PFSK-1 (cell line): ENCODE measurements at regions not wholly inside any gene's neighbourhood (a gene's known extent, or its start where the extent isn't known, plus 50 kb on each side); places are given as distances from the start of the nearest gene placed in this dataset.

Source experiments
- POLR2AphosphoS5 ChIP-seq: IDR thresholded peaks from 2 replicates; pipeline ENCODE4 v1.6.1; 2012; ENCODE audit warnings: low read depth, mild to moderate bottlenecking, control low read depth, low read length, moderate library complexity
- REST ChIP-seq, 2 experiments: IDR thresholded peaks; 2 replicates each; pipeline versions ENCODE4 v1.6.1 to v1.8.0; 2011 to 2012; ENCODE audit warnings: low read depth in 2 of 2, low read length in 2 of 2, control low read depth in 1 of 2, inconsistent platforms in 1 of 2, mild to moderate bottlenecking in 1 of 2, moderate library complexity in 1 of 2; ENCODE audit not compliant: insufficient read depth in 1 of 2
- SIN3A ChIP-seq: IDR thresholded peaks from 2 replicates; pipeline ENCODE4 v1.6.1; 2012; ENCODE audit warnings: mild to moderate bottlenecking, low read length, moderate library complexity, borderline replicate concordance; ENCODE audit not compliant: insufficient read depth

DNA sequence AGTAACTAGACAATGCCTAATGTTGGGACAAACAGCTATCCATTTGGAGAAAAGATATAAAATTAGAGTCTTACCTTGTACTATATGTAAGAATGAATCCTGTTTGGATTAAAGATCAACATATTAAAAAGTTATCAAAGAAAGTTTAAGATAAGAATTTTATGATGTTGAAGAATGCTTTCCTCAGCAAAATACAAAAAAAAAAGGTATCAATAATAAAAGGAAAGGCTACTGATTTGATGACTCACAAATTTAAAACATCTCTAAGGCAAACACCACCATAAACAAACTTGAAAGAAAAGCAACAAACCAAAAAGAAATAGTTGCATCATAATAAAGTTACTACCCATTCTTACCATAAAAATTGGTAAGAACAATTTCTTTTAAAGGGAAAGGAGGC is 92.7 kb downstream of the C1D start:
- no peak for TF ChIP-seq REST (IDR thresholded peaks at IDR 0.05; ENCODE audit: insufficient read depth in 1 of 2, low read depth in 2 of 2, low read length in 2 of 2)
- TF ChIP-seq POLR2AphosphoS5 = no peak
- TF ChIP-seq SIN3A = no peak
